ENCODE measurements at regions not wholly inside any gene's neighbourhood (a gene's known extent, or its start where the extent isn't known, plus 50 kb on each side); places are given as distances from the start of the nearest gene placed in this dataset.

DNA sequence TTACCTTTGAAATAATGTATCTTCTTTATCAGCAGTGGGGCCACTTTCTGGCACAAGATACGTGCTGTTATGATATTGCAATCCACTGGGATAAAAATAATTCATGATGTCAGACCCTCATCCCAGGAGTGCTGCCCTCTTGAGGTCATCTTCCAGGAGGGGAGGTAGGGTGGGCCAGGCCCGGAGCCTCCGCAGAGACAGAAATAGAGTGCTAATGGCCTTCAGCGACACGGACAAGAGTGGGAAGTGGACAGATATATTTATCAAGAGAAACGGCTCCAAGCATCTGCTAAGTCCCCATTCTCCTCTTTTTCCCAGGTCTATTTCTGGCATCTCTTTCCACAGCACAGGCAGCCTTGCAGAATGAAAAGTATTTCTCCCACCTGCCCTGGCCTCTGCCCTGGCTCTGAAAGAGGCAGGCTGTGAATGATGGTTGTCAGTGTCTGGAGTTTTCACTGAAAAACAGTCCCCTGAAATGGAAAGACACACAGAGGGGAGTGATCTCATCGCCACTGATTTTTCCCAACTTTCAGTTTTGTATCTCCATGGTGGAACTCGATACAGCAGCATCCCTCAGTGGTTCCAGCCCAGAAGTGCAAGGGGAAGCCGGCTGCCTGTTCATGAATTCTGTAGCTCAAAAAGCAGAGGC is 251.7 kb upstream of the MYO3A start:
- no peaks in the 10 kb centered on the region for H3K27me3 Mint-ChIP-seq (ENCODE audit: insufficient read depth)

DNA sequence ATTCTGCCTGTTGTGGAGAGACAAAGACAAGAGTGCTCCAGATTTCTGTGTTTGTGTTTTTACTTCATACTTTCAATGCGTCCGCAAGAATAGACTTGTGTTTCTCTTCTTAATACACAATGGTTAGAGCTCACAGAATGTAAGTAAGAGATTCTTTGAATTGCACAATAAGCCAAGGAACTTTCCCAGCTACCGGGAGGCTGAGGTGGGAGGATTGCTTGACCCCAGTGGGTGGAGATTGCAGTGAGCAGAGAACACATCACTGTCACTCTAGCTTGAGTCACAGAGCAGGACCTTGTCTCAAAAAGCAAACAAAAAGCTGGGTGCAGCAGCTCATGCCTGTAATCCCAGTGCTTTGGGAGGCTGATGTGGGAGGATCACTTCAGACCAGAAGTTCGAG is 250.7 kb upstream of the MYO3A start:
- DNase-seq = no peak
- Mint-ChIP-seq H3K4me1 (ENCODE audit: low read depth) (no peaks in the 10 kb centered on the region), H3K36me3 (ENCODE audit: low read depth) (no peaks in the 10 kb centered on the region), H3K9me3 (peaks cover 31% of the 10 kb centered on the region), H3K4me3 (no peak overlapping the region), H3K27ac (no peak overlapping the region), H3K27me3 (ENCODE audit: insufficient read depth) (no peaks in the 10 kb centered on the region)
- TF ChIP-seq, protein P1, sequence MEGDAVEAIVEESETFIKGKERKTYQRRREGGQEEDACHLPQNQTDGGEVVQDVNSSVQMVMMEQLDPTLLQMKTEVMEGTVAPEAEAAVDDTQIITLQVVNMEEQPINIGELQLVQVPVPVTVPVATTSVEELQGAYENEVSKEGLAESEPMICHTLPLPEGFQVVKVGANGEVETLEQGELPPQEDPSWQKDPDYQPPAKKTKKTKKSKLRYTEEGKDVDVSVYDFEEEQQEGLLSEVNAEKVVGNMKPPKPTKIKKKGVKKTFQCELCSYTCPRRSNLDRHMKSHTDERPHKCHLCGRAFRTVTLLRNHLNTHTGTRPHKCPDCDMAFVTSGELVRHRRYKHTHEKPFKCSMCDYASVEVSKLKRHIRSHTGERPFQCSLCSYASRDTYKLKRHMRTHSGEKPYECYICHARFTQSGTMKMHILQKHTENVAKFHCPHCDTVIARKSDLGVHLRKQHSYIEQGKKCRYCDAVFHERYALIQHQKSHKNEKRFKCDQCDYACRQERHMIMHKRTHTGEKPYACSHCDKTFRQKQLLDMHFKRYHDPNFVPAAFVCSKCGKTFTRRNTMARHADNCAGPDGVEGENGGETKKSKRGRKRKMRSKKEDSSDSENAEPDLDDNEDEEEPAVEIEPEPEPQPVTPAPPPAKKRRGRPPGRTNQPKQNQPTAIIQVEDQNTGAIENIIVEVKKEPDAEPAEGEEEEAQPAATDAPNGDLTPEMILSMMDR (IDR thresholded peaks at IDR 0.05) = no peak

More for the DNA sequence above, 251.7 kb upstream of the MYO3A start:
- TF ChIP-seq, protein P1 (IDR thresholded peaks at IDR 0.05) = peak; percentile 36; the same call in 1 of the 2 replicates
- H3K4me1 Mint-ChIP-seq (ENCODE audit: low read depth) = no peaks in the 10 kb centered on the region
- no peak overlapping the region for H3K27ac Mint-ChIP-seq
- H3K9me3 Mint-ChIP-seq = peaks cover 31% of the 10 kb centered on the region
- H3K4me3 Mint-ChIP-seq = peak overlapping the region; percentile 19; the same call in 1 of the 2 replicates
- no peak for DNase-seq
- H3K36me3 Mint-ChIP-seq (ENCODE audit: low read depth) = no peaks in the 10 kb centered on the region

DNA sequence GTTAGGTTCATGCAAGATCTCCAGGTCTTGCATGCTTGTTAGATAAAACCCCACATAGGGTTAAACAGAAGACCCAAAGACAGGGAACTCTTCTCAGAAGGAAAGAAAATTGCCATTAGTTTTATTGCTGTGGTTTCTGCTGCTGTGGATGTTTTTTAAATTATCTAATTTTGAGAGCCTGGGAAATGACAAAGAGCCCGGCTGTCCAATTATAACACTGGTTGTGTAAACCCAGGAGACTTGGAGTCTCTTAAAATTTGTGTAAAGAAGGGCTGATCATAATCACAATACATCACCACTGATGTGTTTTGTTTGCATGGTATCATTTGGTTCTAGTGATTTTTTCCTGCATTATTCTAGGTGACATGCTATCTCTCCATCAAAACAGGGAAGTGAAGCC is 246.5 kb upstream of the MYO3A start:
- Mint-ChIP-seq H3K36me3 (ENCODE audit: low read depth) (no peaks in the 10 kb centered on the region), H3K4me3 (no peak overlapping the region), H3K27me3 (ENCODE audit: insufficient read depth) (no peaks in the 10 kb centered on the region; the same call in 1 of the 2 replicates), H3K27ac (no peak overlapping the region), H3K9me3 (peaks cover 9% of the 10 kb centered on the region), H3K4me1 (ENCODE audit: low read depth) (no peaks in the 10 kb centered on the region)
- no peak for DNase-seq
- TF ChIP-seq, protein P1 (IDR thresholded peaks at IDR 0.05) = no peak

DNA sequence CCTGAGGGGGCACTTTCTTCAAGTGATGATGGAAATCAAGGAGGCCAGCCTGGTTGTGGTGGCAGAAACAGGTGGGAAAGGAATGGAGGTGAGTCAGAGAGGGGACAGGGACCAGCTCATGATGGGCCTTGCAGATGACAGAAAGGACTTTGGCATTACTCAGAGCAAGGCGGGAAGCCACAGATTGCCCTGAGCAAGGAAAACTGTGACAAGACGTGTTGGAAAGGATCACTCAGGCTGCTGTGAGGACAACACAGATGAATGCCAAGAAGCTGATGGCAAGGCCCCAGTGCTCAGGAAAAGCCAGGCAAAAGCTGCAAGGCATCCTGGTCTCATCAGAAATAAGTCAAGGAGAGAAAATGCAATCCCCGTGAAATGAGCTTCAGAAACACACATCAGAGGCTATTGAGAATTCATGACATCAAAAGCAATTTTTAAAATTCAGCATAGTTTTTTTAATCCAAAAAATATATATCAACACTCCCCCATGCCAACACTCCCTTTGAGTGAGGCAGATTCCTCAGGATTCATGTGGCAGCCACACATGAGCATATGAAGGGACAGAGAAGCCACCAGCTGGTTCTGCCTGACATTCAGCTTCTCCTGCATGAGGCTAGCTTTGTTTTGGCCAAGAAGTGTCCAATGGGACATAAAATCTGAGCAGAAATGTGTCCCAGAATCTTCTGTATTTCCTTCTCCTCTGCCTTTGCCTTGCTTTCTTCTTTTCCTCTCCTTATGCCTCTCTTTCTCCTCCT is 244.5 kb upstream of the MYO3A start:
- H3K9me3 Mint-ChIP-seq = peaks cover 5% of the 10 kb centered on the region
- no peak for DNase-seq
- TF ChIP-seq, protein P1 (IDR thresholded peaks at IDR 0.05) = no peak
- H3K4me1 Mint-ChIP-seq (ENCODE audit: low read depth) = no peaks in the 10 kb centered on the region
- no peaks in the 10 kb centered on the region; the same call in 1 of the 2 replicates for H3K27me3 Mint-ChIP-seq (ENCODE audit: insufficient read depth)
- no peak overlapping the region for H3K27ac Mint-ChIP-seq
- H3K36me3 Mint-ChIP-seq (ENCODE audit: low read depth) = no peaks in the 10 kb centered on the region
- no peak overlapping the region for H3K4me3 Mint-ChIP-seq

DNA sequence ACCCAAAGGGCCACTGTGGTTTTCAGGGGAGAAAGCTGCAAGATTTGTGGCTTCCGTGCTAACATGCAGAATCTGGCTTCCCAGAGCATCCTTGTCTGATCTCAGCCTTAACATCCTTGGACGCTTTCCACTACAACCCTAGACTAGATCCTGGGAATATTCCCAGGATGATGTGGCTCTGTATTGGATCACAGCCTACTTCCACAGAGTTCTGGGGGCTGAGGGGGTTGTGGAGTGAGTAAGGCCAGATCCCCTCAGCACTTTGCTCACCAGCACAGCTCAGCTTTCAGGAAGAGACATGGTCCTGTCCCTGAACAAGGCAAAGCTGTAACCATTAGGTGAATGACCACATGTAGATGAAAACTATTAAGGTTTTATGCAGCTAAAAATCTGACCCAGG is 241.3 kb upstream of the MYO3A start:
- Mint-ChIP-seq H3K4me3 (no peak overlapping the region), H3K27me3 (ENCODE audit: insufficient read depth) (peaks cover 1% of the 10 kb centered on the region), H3K36me3 (ENCODE audit: low read depth) (no peaks in the 10 kb centered on the region), H3K9me3 (peaks cover 6% of the 10 kb centered on the region; the same call in 1 of the 2 replicates), H3K4me1 (ENCODE audit: low read depth) (no peaks in the 10 kb centered on the region), H3K27ac (no peak overlapping the region)
- TF ChIP-seq, protein P1 (IDR thresholded peaks at IDR 0.05) = no peak
- no peak for DNase-seq
